ENCODE measurements at regions not wholly inside any gene's neighbourhood (a gene's known extent, or its start where the extent isn't known, plus 50 kb on each side); places are given as distances from the start of the nearest gene placed in this dataset.

- TF ChIP-seq EZH2phosphoT487 (IDR thresholded peaks at IDR 0.05; ENCODE audit: insufficient read depth, low read depth) (no peak), EZH2 (IDR thresholded peaks at IDR 0.05; ENCODE audit: insufficient read depth, poor library complexity, severe bottlenecking) (no peak)
Observed at GRCh38 chr22:48268293-48268692, 1505.8 kb downstream of the TBC1D22A start.
